PC-9 (cell line): ENCODE measurements at regions not wholly inside any gene's neighbourhood (a gene's known extent, or its start where the extent isn't known, plus 50 kb on each side); places are given as distances from the start of the nearest gene placed in this dataset.

Experiments
- BruUV-seq: library from RNA; stranded (reverse); fragments of 400-500 nt; replicated peaks from 2 replicates; lab custom pipeline; 2021; lab: Mats Ljungman, UMichigan
- CTCF ChIA-PET: fragments of 300-600 bp; sonication (Branson Sonifier 250); formaldehyde crosslinking; loops from one replicate; lab custom pipeline; 2022; ENCODE audit warnings: antibody characterized with exemption; lab: Charles Lee
- POLR2A ChIA-PET: fragments of 300-600 bp; sonication (Branson Sonifier 250); formaldehyde crosslinking; loops from one replicate; lab custom pipeline; 2022; ENCODE audit warnings: antibody characterized with exemption; ENCODE audit not compliant: unreplicated experiment; lab: Charles Lee
- DNase-seq, 2 experiments: peaks; one replicate each; pipeline versions ENCODE4 v3.0.0 to v3.0.0-alpha.2; 2015 to 2022; ENCODE audit warnings: mixed read lengths in 1 of 2
- H2AFZ ChIP-seq: fragments of 200-600 bp; sonication (generic); 2 replicates; pipeline ENCODE4 v1.8.1; 2017; ENCODE audit warnings: antibody characterized with exemption
- H3F3A ChIP-seq: fragments of 200-600 bp; sonication (generic); 2 replicates; pipeline ENCODE4 v1.8.1; 2017; ENCODE audit warnings: antibody characterized with exemption, mild to moderate bottlenecking, low read depth; ENCODE audit not compliant: insufficient read depth
- H3K27ac ChIP-seq: fragments of 200-600 bp; sonication (generic); 2 replicates; pipeline ENCODE4 v1.6.1; 2016; ENCODE audit warnings: mixed run types
- H3K27me3 ChIP-seq: fragments of 200-600 bp; sonication (generic); 2 replicates; pipeline ENCODE4 v1.6.1; 2016; ENCODE audit warnings: low read depth, mixed run types; ENCODE audit not compliant: insufficient read depth
- H3K36me3 ChIP-seq: fragments of 200-600 bp; sonication (generic); 2 replicates; pipeline ENCODE4 v1.6.1; 2016; ENCODE audit warnings: low read depth, mixed run types
- H3K4me1 ChIP-seq: fragments of 200-600 bp; sonication (generic); replicated peaks from 2 replicates; pipeline ENCODE4 v1.6.1; 2016; ENCODE audit warnings: mixed run types; ENCODE audit not compliant: insufficient read depth
- H3K4me2 ChIP-seq: fragments of 200-600 bp; sonication (generic); 2 replicates; pipeline ENCODE4 v1.6.1; 2017; ENCODE audit warnings: mixed run types
- H3K4me3 ChIP-seq: fragments of 200-600 bp; sonication (generic); 2 replicates; pipeline ENCODE4 v1.6.1; 2016; ENCODE audit warnings: mixed run types
- H3K79me2 ChIP-seq: fragments of 200-600 bp; sonication (generic); 2 replicates; pipeline ENCODE4 v1.6.1; 2017; ENCODE audit warnings: low read depth, mixed run types
- H3K9me2 ChIP-seq: fragments of 200-600 bp; sonication (generic); 2 replicates; pipeline ENCODE4 v1.8.1; 2017; ENCODE audit warnings: mild to moderate bottlenecking; ENCODE audit not compliant: insufficient read depth
- H3K9me3 ChIP-seq: fragments of 200-600 bp; sonication (generic); 2 replicates; pipeline ENCODE4 v1.8.1; 2016; ENCODE audit warnings: low read depth; ENCODE audit not compliant: insufficient read depth
- H4K20me1 ChIP-seq: fragments of 200-600 bp; sonication (generic); 2 replicates; pipeline ENCODE4 v1.8.1; 2017; ENCODE audit not compliant: insufficient read depth
- CTCF ChIP-seq: fragments of 200-600 bp; sonication (generic); conservative IDR thresholded peaks from 2 replicates; pipeline ENCODE4 v1.6.1; 2017; ENCODE audit warnings: mixed run types, antibody characterized with exemption, mild to moderate bottlenecking, moderate library complexity
- EZH2 ChIP-seq: fragments of 200-600 bp; sonication (generic); IDR thresholded peaks from 2 replicates; pipeline ENCODE4 v1.8.0; 2017; ENCODE audit warnings: antibody characterized with exemption, low read depth
- intact Hi-C: fragments of 100-400 bp; cut with micrococcal nuclease; formaldehyde crosslinking; loops from one replicate; pipeline ENCODE4 v1.10.0; 2022; ENCODE audit not compliant: unreplicated experiment

DNA sequence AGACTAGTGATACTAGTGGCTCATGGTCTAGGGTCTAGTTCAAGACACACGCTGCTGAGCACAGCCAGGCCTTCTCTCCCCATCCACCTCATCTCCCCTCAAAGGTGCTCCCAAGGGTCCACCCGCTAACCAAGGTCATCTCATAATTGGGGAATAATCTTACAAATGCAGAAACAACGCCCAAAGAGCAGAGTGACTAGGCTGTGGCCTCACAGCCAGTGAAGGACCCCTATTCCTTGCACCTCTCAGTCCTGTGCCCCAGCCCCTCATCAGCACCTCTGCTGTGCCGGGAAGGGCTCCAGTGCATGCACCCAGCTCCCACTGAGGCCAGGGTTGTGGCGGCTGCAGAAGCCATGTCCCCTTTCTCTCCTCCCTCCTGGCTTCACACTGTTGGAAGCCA, 286.9 kb downstream of the UACA start:
- Histone ChIP-seq H3K36me3 (no peaks in the 10 kb centered on the region), H3K4me1 (peaks cover 45% of the 10 kb centered on the region), H3K27ac (peak overlapping the region; percentile 95), H3K9me2 (no peaks in the 10 kb centered on the region), H3K4me2 (no peak overlapping the region), H4K20me1 (no peaks in the 10 kb centered on the region), H2AFZ (no peak overlapping the region), H3K27me3 (no peaks in the 10 kb centered on the region), H3K4me3 (no peak overlapping the region), H3K79me2 (no peaks in the 10 kb centered on the region), H3F3A (peaks cover 30% of the 10 kb centered on the region), H3K9me3 (no peaks in the 10 kb centered on the region)
- intact Hi-C loops = no loop called here
- ChIA-PET CTCF (no interaction called here), POLR2A (no interaction called here)
- TF ChIP-seq CTCF (no peak), EZH2 (no peak)
- no peak for DNase-seq
- no TSS peak for BruUV-seq

DNA sequence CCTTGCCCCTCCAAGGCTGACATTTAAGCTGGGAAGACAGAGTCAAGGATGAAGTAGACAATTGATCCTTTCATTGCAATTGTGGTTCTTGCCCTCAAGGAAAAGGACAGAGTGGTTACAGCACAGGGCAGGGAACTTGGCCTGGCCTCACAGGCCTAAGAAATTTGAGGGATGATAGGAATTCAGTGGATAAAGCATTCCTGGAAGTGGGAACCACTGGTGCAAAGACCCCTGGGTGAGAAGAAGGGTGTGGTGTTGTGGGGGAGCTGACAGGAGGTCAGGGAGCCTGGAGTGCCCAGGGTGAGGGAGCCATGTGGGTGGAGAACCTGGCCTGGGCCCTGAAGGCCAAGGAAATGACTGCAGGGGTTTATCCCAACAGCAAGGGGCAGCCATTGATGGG, 287.4 kb downstream of the UACA start:
- intact Hi-C loops = loop anchor here (1.0 kb wide), 1 partner anchor 16 kb away; no protein-coding TSS in a partner anchor
- no TSS peak for BruUV-seq
- Histone ChIP-seq H3K79me2 (no peaks in the 10 kb centered on the region), H3K27ac (peak overlapping the region; percentile 95), H3K27me3 (no peaks in the 10 kb centered on the region), H4K20me1 (no peaks in the 10 kb centered on the region), H3K9me3 (no peaks in the 10 kb centered on the region), H3K4me2 (peak overlapping the region; percentile 78), H3K36me3 (no peaks in the 10 kb centered on the region), H2AFZ (peak overlapping the region; percentile 80; the same call in 1 of the 2 replicates), H3K9me2 (no peaks in the 10 kb centered on the region), H3K4me1 (peaks cover 50% of the 10 kb centered on the region), H3K4me3 (peak overlapping the region; percentile 40; the same call in 1 of the 2 replicates), H3F3A (peaks cover 30% of the 10 kb centered on the region)
- no peak for DNase-seq
- POLR2A ChIA-PET = interaction anchor here (0.6 kb wide), 1 partner anchor 161 kb away, joined by 3 read pairs; no protein-coding TSS in a partner anchor
- CTCF ChIA-PET = interaction anchor here (0.5 to 1.4 kb wide), 3 partner anchors 9 to 995 kb away, joined by 4 to 8 read pairs (median 5); no protein-coding TSS in a partner anchor
- TF ChIP-seq EZH2 = no peak
- TF ChIP-seq CTCF = no peak

DNA sequence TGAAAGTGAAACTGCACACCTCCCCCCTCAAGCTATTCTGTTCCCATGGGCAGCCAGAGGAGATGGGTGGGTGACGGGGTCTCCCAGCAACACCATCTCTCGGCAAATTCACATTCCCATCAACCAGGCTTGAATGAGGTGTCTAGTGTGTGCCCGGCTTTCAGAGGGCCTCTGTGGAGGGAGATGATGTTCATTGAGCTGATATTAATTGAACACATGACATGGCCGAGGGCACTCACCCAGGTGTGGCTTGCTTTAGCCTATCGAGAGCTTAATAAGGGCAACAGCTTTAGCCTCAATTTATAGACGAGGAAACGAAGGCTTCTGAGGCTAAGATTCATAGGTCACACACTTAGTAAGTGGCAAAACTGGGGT, 288.0 kb downstream of the UACA start:
- peak in 1 of 2 experiments; percentile 74 for DNase-seq
- ChIA-PET POLR2A (interaction anchor here (0.6 to 0.8 kb wide), 3 partner anchors 30 to 771 kb away, joined by 3 to 4 read pairs (median 3); no protein-coding TSS in a partner anchor), CTCF (interaction anchor here (0.6 to 1.4 kb wide), 2 partner anchors 8 to 995 kb away, joined by 5 to 8 read pairs; no protein-coding TSS in a partner anchor)
- Histone ChIP-seq H3K79me2 (no peaks in the 10 kb centered on the region), H3K36me3 (no peaks in the 10 kb centered on the region), H3K4me2 (peak overlapping the region; percentile 78), H3K9me3 (no peaks in the 10 kb centered on the region), H3K9me2 (no peaks in the 10 kb centered on the region), H3F3A (peaks cover 30% of the 10 kb centered on the region), H3K4me1 (peaks cover 55% of the 10 kb centered on the region), H3K27ac (peak overlapping the region; percentile 95), H2AFZ (peak overlapping the region; percentile 80), H3K27me3 (no peaks in the 10 kb centered on the region), H3K4me3 (peak overlapping the region; percentile 40; the same call in 1 of the 2 replicates), H4K20me1 (no peaks in the 10 kb centered on the region)
- no TSS peak for BruUV-seq
- no peak for TF ChIP-seq CTCF
- no peak for TF ChIP-seq EZH2
- intact Hi-C loops = loop anchor here (1.0 kb wide), 1 partner anchor 17 kb away; no protein-coding TSS in a partner anchor
